ENCODE measurements at regions not wholly inside any gene's neighbourhood (a gene's known extent, or its start where the extent isn't known, plus 50 kb on each side); places are given as distances from the start of the nearest gene placed in this dataset.

GRCh38 chr4:163901319-163901718 is 406.8 kb downstream of the TMA16 start:
- DNase-seq (ENCODE audit: low read depth, low spot score), result no peak
- in situ Hi-C loops (cut with HindIII; ENCODE audit: low sequenced_read_pairs), result no loop called here
- TF ChIP-seq, protein P1, sequence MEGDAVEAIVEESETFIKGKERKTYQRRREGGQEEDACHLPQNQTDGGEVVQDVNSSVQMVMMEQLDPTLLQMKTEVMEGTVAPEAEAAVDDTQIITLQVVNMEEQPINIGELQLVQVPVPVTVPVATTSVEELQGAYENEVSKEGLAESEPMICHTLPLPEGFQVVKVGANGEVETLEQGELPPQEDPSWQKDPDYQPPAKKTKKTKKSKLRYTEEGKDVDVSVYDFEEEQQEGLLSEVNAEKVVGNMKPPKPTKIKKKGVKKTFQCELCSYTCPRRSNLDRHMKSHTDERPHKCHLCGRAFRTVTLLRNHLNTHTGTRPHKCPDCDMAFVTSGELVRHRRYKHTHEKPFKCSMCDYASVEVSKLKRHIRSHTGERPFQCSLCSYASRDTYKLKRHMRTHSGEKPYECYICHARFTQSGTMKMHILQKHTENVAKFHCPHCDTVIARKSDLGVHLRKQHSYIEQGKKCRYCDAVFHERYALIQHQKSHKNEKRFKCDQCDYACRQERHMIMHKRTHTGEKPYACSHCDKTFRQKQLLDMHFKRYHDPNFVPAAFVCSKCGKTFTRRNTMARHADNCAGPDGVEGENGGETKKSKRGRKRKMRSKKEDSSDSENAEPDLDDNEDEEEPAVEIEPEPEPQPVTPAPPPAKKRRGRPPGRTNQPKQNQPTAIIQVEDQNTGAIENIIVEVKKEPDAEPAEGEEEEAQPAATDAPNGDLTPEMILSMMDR (IDR thresholded peaks at IDR 0.05; ENCODE audit: low read depth, low read length), result no peak
- H3K4me3 ChIP-seq (ENCODE audit: low read depth, low read length), result no peak overlapping the region

DNA sequence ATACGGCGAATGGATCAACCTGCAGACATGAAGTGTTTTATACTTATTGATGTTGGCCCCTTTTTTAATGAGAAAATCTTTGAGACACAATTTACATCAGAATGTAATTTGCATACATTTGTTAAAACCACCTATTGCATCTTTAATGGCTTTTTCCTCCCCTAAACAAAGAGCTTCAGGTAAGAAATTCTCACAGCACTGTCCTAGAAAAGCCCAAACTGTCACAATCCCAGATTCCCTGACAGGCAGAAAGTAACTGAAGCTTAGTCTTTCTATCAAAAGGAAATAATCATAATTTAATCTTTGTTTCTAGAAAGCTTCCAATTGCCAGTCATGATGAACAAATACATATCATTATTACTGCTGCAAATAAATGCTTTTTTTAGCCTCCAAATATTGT is 407.9 kb downstream of the TMA16 start:
- TF ChIP-seq, protein P1 (IDR thresholded peaks at IDR 0.05; ENCODE audit: low read depth, low read length), result no peak
- in situ Hi-C loops (cut with HindIII; ENCODE audit: low sequenced_read_pairs), result no loop called here
- no peak overlapping the region for H3K4me3 ChIP-seq (ENCODE audit: low read depth, low read length)
- DNase-seq (ENCODE audit: low read depth, low spot score), result no peak

DNA sequence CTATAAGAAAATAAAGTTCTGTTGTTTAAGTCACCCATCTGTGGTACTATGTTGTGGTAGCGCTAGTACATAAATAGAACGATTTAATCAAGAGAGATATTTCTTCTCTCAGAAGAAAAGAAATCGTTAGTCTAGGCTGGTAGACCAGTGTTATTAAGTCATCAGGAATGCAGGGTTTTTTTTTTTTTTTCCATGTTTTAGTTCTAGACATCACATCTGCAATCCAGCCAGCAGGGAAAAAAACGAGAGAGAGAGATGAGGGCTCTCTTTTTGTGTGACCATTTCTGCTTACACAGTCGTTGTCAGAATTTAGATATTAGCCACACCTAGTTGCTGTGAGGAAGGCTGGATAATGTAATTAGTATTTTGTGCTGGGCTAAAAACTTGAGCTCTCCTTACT is 417.4 kb downstream of the TMA16 start:
- in situ Hi-C loops (cut with HindIII; ENCODE audit: low sequenced_read_pairs), result no loop called here
- H3K4me3 ChIP-seq (ENCODE audit: low read depth, low read length), result no peak overlapping the region
- TF ChIP-seq, protein P1 (IDR thresholded peaks at IDR 0.05; ENCODE audit: low read depth, low read length), result no peak
- DNase-seq (ENCODE audit: low read depth, low spot score), result peak; percentile 7

GRCh38 chr4:163913571-163913970 is 419.1 kb downstream of the TMA16 start:
- TF ChIP-seq, protein P1 (IDR thresholded peaks at IDR 0.05; ENCODE audit: low read depth, low read length), result no peak
- in situ Hi-C loops (cut with HindIII; ENCODE audit: low sequenced_read_pairs), result no loop called here
- DNase-seq (ENCODE audit: low read depth, low spot score), result no peak
- H3K4me3 ChIP-seq (ENCODE audit: low read depth, low read length), result no peak overlapping the region

DNA sequence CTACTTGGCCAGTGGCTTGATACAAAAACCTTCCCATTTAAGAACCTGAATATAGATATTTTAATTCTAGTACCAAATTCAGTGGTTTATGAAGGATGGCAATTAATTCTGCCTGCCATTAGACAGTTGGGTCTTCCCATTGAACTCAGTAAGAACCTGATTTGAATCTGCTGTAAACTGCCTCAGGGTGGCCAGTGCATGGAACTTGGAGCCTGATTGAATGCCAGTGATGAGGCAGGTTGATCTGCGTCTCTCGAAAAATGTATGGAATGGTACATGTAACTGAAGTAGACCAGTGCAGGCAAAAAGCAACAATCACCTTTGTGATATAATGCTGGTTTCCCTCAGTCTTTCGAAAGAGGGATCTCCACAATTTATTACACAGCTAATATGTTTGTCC is 421.4 kb downstream of the TMA16 start:
- TF ChIP-seq, protein P1 (IDR thresholded peaks at IDR 0.05; ENCODE audit: low read depth, low read length), result no peak
- no peak for DNase-seq (ENCODE audit: low read depth, low spot score)
- no peak overlapping the region for H3K4me3 ChIP-seq (ENCODE audit: low read depth, low read length)
- in situ Hi-C loops (cut with HindIII; ENCODE audit: low sequenced_read_pairs), result no loop called here

- DNase-seq (ENCODE audit: low read depth, low spot score), result no peak
- TF ChIP-seq, protein P1 (IDR thresholded peaks at IDR 0.05; ENCODE audit: low read depth, low read length), result no peak
- in situ Hi-C loops (cut with HindIII; ENCODE audit: low sequenced_read_pairs), result no loop called here
- H3K4me3 ChIP-seq (ENCODE audit: low read depth, low read length), result no peak overlapping the region
Measured at GRCh38 chr4:163920426-163920825, 425.9 kb downstream of the TMA16 start.

DNA sequence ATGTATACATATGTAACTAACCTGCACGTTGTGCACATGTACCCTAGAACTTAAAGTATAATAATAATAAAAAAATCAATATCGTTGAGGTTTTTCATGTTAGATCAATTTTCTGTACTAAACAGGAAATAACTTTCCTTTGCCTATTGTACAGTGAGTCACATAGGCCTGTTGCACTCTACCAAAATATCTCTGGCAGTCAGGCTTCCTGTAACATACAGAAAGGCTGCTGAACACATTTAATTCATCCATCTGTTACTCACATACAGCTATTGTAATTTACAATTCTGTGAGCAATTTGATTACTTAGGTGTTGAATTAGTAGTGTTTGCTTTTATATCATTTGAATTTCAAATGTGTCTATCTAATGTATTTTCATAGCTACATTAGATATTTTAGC is 427.8 kb downstream of the TMA16 start:
- no peak for DNase-seq (ENCODE audit: low read depth, low spot score)
- TF ChIP-seq, protein P1 (IDR thresholded peaks at IDR 0.05; ENCODE audit: low read depth, low read length), result no peak
- H3K4me3 ChIP-seq (ENCODE audit: low read depth, low read length), result no peak overlapping the region
- in situ Hi-C loops (cut with HindIII; ENCODE audit: low sequenced_read_pairs), result no loop called here
